SIG-M5 treated with dmso at 0.1 percent for 504 hours (cell line): ENCODE measurements at regions not wholly inside any gene's neighbourhood (a gene's known extent, or its start where the extent isn't known, plus 50 kb on each side); places are given as distances from the start of the nearest gene placed in this dataset.

Experiments used
- DNase-seq: peaks from one replicate; lab custom pipeline; 2025; ENCODE audit not compliant: unreplicated experiment; lab: John Stamatoyannopoulos, UW

GRCh38 chr6:117167520-117168271 lies 97.7 kb upstream of the VGLL2 start:
- DNase-seq: no peak

- DNase-seq: no peak
Measured at GRCh38 chr6:117168296-117169063, 96.9 kb upstream of the VGLL2 start.

- DNase-seq: no peak
Measured at GRCh38 chr6:117169064-117169665, 96.2 kb upstream of the VGLL2 start.

DNA sequence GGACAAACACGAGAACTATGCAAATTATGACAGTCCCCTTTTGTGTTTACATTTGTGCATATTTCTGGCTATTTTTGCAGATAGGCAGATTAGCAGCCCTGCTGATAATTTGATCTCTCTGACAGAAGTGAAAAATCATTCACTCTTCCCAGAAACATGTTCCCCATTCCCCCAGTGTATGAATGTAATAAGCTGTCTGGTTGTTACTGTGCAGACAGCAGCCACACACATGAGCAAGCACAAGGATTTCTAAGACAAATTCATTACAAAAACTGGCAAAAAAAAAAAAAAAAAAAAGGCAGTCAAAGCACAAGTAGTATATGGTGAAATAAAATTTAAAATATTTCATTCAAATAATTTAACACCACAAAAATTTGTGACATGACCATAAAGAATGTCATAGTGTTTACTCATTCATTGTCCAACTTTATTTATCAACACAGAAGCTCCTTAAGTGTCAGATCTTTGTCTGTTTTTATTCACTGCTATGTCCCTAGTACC lies 95.5 kb upstream of the VGLL2 start:
- DNase-seq: no peak

DNA sequence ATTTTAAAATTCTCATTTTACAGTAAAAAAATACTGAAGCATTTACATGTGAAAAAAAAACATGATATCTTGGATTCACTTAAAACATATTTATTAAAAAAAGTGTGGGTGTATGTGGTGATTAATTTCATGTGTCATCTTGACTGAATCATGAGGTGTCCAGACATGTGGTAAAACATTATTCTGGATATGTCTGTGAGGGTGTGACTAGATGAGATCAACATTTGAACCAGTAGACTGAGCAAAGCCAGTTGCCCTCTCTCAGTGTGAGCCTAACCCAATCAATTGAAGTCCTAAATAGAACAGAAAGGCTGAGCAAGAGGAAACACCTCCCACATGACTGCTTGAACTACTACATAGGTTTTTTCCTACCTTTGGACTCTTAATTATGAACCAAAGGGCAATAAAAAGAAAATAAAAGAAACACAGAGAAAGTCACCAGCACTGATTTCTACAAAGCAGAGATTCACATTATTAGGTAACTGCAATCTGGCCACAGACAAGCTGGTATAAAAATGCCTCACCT lies 90.5 kb upstream of the VGLL2 start:
- no peak for DNase-seq

GRCh38 chr6:117188627-117189201 lies 76.6 kb upstream of the VGLL2 start:
- no peak for DNase-seq

GRCh38 chr6:117191009-117191408 lies 74.3 kb upstream of the VGLL2 start:
- no peak for DNase-seq

- DNase-seq: no peak
Measured at GRCh38 chr6:117191448-117191847, 73.9 kb upstream of the VGLL2 start.

DNA sequence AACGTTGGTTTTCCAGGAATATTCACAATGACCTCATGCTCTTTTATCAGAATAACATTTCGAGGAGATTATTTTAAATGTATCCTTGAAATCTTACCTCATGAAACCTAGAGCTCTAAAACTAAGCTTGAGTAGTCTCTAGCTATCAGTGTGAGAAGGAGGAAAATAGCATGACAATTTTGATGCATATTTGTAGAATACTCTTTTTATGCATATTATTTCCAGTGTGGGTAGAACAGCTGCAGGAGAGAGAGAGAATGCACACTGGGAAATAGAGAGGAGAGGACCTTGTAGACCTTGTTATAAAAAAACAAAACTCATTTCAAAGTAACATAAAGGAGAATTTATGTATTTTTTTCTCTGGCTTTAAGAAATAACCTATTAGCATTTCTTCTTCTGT lies 71.1 kb upstream of the VGLL2 start:
- DNase-seq: no peak

- no peak for DNase-seq
Measured at GRCh38 chr6:117194978-117195377, 70.4 kb upstream of the VGLL2 start.

DNA sequence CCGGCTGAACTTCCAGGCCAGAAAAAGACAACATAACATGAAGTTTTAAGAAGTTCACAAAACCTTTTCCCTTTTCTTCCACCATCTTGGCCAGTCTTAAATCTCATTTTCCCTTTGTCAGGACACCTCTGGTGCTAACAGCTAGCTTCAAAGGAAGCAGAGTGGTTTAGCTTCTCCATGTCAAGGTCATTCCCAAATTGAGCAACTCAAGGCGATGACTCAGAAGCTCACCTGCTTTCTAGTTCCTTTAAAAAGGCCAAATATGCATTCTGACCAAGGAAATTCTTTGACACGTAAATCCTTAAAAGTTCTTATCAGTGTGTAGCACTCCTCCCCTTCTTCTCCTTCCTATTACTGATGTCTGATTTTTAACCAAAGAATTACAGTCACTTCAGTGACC lies 69.6 kb upstream of the VGLL2 start:
- DNase-seq: no peak

GRCh38 chr6:117200067-117200466 lies 65.3 kb upstream of the VGLL2 start:
- no peak for DNase-seq

DNA sequence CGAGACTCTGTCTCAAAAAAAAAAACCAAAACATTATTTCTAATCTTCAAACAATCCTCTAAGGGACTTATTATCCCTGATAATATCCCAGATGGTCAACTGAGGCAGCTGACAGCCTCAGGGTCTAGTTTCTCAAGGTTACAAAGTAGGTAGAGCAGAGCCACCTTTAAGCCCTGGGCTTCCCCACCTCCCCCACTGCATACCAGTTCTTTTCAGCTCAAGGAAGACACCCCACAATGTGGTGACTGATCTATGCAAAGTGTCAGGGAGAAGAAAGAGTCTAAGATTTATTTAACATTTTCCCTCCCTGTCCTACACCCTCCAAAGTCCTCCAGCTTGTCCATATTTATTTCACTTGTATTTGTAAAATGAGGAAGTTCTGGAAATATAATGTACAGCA lies 60.5 kb upstream of the VGLL2 start:
- DNase-seq: no peak

DNA sequence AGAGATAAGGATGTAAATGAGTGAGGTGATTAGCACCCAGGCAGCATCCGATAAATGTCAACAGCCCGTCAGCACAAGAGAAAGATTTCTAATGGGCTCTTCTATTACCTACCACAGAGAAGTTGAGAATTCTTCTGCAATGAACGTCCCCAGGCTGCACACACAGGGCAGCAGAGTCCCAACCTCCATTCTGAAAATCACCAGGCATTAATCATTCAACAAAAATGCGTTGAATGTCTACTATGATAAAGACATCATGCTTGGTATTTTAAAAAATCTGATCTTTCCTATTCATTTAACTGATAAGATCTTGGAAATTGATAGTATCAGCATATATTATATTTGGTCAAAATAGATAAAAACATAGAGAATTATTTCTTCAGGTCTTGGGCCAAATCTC lies 59.5 kb upstream of the VGLL2 start:
- no peak for DNase-seq

DNA sequence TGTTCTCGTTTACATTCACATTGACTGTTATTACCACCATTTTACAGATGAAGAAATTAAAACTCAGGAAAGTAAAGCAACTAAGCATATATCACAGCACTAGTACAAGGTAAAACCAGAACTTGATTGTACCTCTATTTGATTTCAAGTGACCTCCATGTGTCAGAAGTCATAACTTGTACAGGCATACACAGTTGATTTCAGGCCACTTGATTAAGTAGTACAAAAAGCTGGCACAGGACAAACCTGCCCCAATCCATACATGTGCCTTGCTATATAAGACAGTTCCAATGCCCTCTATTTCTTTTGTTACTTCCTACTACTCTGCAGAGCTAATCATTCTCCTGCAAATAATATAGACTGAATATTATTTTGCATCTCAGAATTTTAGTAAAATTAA lies 58.8 kb upstream of the VGLL2 start:
- no peak for DNase-seq

DNA sequence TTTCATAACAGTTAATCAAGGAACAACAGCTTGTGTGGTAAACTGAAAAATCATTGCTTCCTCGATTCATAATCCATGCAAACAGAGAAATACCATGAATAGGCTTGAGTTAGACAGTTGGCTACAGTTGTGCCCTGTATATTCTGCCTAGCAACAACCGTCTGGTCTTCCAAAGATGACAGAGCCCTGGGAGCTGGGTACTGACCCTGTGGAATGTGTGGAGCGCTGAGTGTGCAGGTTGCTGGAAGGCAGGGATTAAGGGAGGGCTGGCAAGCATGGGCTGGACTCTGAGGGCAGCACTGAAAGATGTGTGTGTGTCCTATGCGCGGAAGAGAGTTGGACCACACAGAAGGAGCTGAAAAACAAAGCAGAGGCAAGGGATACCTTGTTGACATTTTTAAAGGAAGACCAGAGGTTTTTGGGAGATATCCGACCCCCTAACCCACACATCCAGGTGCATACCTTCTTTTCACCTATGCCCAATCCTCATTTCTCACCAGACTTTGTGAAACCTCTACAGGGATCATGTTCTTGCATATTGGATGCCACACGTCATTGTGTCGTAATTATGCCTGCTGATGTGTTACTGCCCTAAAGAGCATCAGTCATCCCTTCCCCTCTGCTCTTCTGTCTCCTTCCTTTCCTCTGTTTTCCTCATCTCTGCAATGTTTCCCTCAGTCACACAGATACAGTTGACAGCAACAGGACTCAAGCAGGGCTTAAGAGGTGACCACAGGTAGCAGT lies 58.2 kb upstream of the VGLL2 start:
- no peak for DNase-seq

GRCh38 chr6:117210279-117210678 lies 55.1 kb upstream of the VGLL2 start:
- no peak for DNase-seq

GRCh38 chr6:117215353-117216090 lies 49.8 kb upstream of the VGLL2 start:
- no peak for DNase-seq
